DND-41 (cell line): ENCODE measurements at regions not wholly inside any gene's neighbourhood (a gene's known extent, or its start where the extent isn't known, plus 50 kb on each side); places are given as distances from the start of the nearest gene placed in this dataset.

Experiments
- ATAC-seq: fragments of 200-7000 bp; cut with Tn5 transposase; 3 replicates; pipeline ENCODE4 v1.9.1; 2021; ENCODE audit warnings: low read depth; ENCODE audit not compliant: insufficient read depth
- DNase-seq: peaks from one replicate; pipeline ENCODE4 v3.0.0-alpha.2; 2020
- H2AFZ ChIP-seq: 2 replicates; pipeline ENCODE4 v1.6.0; 2012; ENCODE audit warnings: low read depth, low read length
- H3K27ac ChIP-seq: 2 replicates; pipeline ENCODE4 v1.5.1; 2012; ENCODE audit warnings: low read length, inconsistent platforms
- H3K27me3 ChIP-seq: fragments of 200-600 bp; sonication (generic); 2 replicates; pipeline ENCODE4 v1.6.0; 2012; ENCODE audit warnings: low read length, mild to moderate bottlenecking, inconsistent platforms; ENCODE audit not compliant: insufficient read depth, poor library complexity
- H3K36me3 ChIP-seq: 2 replicates; pipeline ENCODE4 v1.5.1; 2012; ENCODE audit warnings: low read length, inconsistent platforms; ENCODE audit not compliant: insufficient read depth
- H3K4me1 ChIP-seq: 2 replicates; pipeline ENCODE4 v1.5.1; 2012; ENCODE audit warnings: mild to moderate bottlenecking, low read length; ENCODE audit not compliant: insufficient read depth
- H3K4me2 ChIP-seq: 2 replicates; pipeline ENCODE4 v1.6.0; 2012; ENCODE audit warnings: mild to moderate bottlenecking, moderate library complexity, low read length, inconsistent platforms; ENCODE audit not compliant: insufficient read depth
- H3K4me3 ChIP-seq, 2 experiments: fragments of 200-600 bp in 1 of 2; shearing (Covaris generic) in 1 of 2; 2 replicates each; pipeline ENCODE4 v1.5.1; 2012 to 2016; ENCODE audit warnings: inconsistent platforms in 2 of 2, low read length in 2 of 2, mild to moderate bottlenecking in 2 of 2, low read depth in 1 of 2, moderate library complexity in 1 of 2
- H3K79me2 ChIP-seq: 2 replicates; pipeline ENCODE4 v1.6.0; 2012; ENCODE audit warnings: low read length, inconsistent platforms; ENCODE audit not compliant: insufficient read depth
- H3K9ac ChIP-seq: 2 replicates; pipeline ENCODE4 v1.6.0; 2012; ENCODE audit warnings: low read depth, mild to moderate bottlenecking, inconsistent platforms, low read length, moderate library complexity
- H3K9me3 ChIP-seq: 2 replicates; pipeline ENCODE4 v1.5.1; 2012; ENCODE audit warnings: low read length, moderate library complexity, mild to moderate bottlenecking, inconsistent platforms; ENCODE audit not compliant: insufficient read depth, severe bottlenecking
- H4K20me1 ChIP-seq: 2 replicates; pipeline ENCODE4 v1.6.0; 2012; ENCODE audit warnings: low read length; ENCODE audit not compliant: insufficient read depth
- CTCF ChIP-seq: IDR thresholded peaks from 2 replicates; pipeline ENCODE4 v1.5.1; 2012; ENCODE audit warnings: borderline replicate concordance, low read length, moderate library complexity, mild to moderate bottlenecking; ENCODE audit not compliant: poor library complexity, severe bottlenecking; ENCODE audit errors: extremely low read depth
- EZH2 ChIP-seq: IDR thresholded peaks from 3 replicates; pipeline ENCODE4 v1.6.1; 2012; ENCODE audit warnings: borderline replicate concordance, low read depth, mild to moderate bottlenecking, moderate library complexity, low read length, inconsistent platforms; ENCODE audit not compliant: severe bottlenecking

GRCh38 chr4:120331486-120332370, 265.1 kb upstream of the MAD2L1 start:
- H3K36me3 ChIP-seq, result no peaks in the 10 kb centered on the region
- H3K9me3 ChIP-seq, result no peaks in the 10 kb centered on the region
- TF ChIP-seq EZH2 (no peak), CTCF (no peak)
- H2AFZ ChIP-seq, result no peak overlapping the region
- H4K20me1 ChIP-seq, result no peaks in the 10 kb centered on the region
- no peak overlapping the region for H3K27ac ChIP-seq
- no peak overlapping the region for H3K9ac ChIP-seq
- H3K4me2 ChIP-seq, result no peak overlapping the region
- no peak for DNase-seq
- H3K79me2 ChIP-seq, result no peaks in the 10 kb centered on the region
- H3K27me3 ChIP-seq, result no peaks in the 10 kb centered on the region
- no peaks in the 10 kb centered on the region for H3K4me1 ChIP-seq
- ATAC-seq, result no peak
- no peak overlapping the region for H3K4me3 ChIP-seq

GRCh38 chr4:120329386-120329785, 262.7 kb upstream of the MAD2L1 start:
- Histone ChIP-seq H3K27ac (no peak overlapping the region), H4K20me1 (no peaks in the 10 kb centered on the region), H3K4me1 (no peaks in the 10 kb centered on the region), H3K9ac (no peak overlapping the region), H2AFZ (no peak overlapping the region), H3K9me3 (no peaks in the 10 kb centered on the region), H3K4me2 (no peak overlapping the region), H3K4me3 (no peak overlapping the region), H3K36me3 (no peaks in the 10 kb centered on the region), H3K79me2 (no peaks in the 10 kb centered on the region), H3K27me3 (no peaks in the 10 kb centered on the region)
- DNase-seq (no peak), ATAC-seq (no peak)
- no peak for TF ChIP-seq EZH2
- no peak for TF ChIP-seq CTCF

- Histone ChIP-seq H4K20me1 (no peaks in the 10 kb centered on the region), H3K79me2 (no peaks in the 10 kb centered on the region), H3K27ac (no peak overlapping the region), H3K36me3 (no peaks in the 10 kb centered on the region), H3K4me1 (no peaks in the 10 kb centered on the region), H3K4me3 (no peak overlapping the region), H3K4me2 (no peak overlapping the region), H3K9me3 (no peaks in the 10 kb centered on the region), H2AFZ (no peak overlapping the region; the same call in 1 of the 2 replicates), H3K9ac (no peak overlapping the region), H3K27me3 (no peaks in the 10 kb centered on the region)
- DNase-seq (no peak), ATAC-seq (no peak)
- no peak for TF ChIP-seq CTCF
- TF ChIP-seq EZH2, result no peak
Measured at GRCh38 chr4:120327276-120327675, 260.6 kb upstream of the MAD2L1 start.
